Lower leg skin (tissue), 4 donors: ENCODE measurements at regions not wholly inside any gene's neighbourhood (a gene's known extent, or its start where the extent isn't known, plus 50 kb on each side); places are given as distances from the start of the nearest gene placed in this dataset.
"Not testable (repeated sequence)": the region's sequence is repeated elsewhere in the genome, so short reads cannot be mapped to it uniquely, and the experiment has no call there.

Experiments
- DNase-seq, 2 donors: peaks; one replicate each; pipeline ENCODE4 v3.0.0-alpha.2; 2019; ENCODE audit warnings: low spot score in 2 of 2
- H3K4me3 ChIP-seq: fragments of 200-600 bp; sonication (generic); 2 replicates; pipeline ENCODE4 v1.5.1; 2017; ENCODE audit warnings: mild to moderate bottlenecking, low read depth; ENCODE audit not compliant: poor library complexity, severe bottlenecking
- CTCF ChIP-seq, 3 donors: fragments of 450-650 bp; IDR thresholded peaks; one replicate each; pipeline ENCODE4 v1.5.1; 2016; ENCODE audit warnings: antibody characterized with exemption in 3 of 3, mild to moderate bottlenecking in 3 of 3, moderate library complexity in 2 of 3
- POLR2A ChIP-seq, 2 donors: fragments of 450-650 bp; IDR thresholded peaks; one replicate each; pipeline ENCODE4 v1.6.1; 2016 to 2017; ENCODE audit warnings: antibody characterized with exemption in 2 of 2, mild to moderate bottlenecking in 1 of 2, moderate library complexity in 1 of 2
- WGBS, 2 donors: methylation state at CpG; one replicate each; pipeline ENCODE4 v1.1.5; 2018; 5-methylcytosine and 5-hydroxymethylcytosine counted together
- intact Hi-C: fragments of 100-400 bp; cut with DNase I; formaldehyde crosslinking; loops from one replicate; pipeline ENCODE4 v1.15.0; 2023; ENCODE audit warnings: low total_unique reads

DNA sequence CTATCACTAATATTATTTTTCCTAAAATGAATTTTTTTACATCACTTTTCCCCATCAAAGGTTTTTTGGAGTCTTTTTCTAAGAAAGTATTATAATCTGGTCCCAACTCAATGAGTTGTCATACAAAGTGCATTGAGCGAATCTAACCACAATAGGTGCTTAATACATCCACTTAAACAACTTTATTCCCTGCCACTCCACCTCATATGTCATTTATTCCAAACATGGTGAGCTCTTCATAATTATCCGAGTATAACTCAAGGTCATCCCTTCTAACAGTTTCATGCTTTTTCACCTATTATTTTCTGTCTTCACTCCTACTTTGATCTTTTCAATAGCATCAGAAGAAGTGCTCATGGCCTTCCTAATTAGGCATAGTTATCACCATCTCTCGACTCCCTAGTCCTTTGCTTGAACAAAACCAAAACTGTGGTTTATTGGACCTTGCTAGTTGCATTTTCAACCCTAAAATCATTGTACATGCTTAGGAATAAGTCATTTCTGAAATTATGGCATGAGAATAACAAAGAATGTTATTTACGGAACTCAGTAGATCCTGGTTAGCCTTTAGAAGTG is 754.7 kb upstream of the CTNND2 start:
- TF ChIP-seq POLR2A (IDR thresholded peaks at IDR 0.05) (no peak), CTCF (IDR thresholded peaks at IDR 0.05) (no peak)
- H3K4me3 ChIP-seq = no peak overlapping the region
- 83% methylated on average over 4 of the region's 4 CpGs for WGBS, 2 donors
- no peak for DNase-seq
- intact Hi-C loops = no loop called here

DNA sequence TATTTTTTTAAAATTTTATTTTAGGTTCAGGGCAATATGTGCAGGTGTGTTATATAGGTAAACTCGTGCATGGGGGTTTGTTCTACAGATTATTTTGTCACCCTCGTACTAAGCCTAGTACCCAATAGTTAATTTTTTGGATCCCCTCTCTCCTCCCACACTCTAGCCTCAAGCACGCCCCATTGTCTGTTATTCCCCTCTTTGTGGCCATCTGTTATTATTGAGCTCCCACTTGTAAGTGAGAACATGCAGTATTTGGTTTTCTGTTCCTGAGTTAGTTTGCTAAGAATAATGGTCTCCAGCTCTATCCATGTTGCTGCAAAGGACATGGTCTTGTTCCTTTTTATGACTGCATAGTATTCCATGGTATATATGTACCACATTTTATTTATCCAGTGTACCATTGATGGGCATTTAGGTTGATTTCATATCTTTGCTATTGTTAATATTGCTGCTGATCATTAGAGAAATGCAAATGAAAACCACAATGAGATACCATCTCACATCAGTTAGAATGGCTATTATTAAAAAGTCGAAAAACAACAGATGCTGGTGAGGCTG is 753.7 kb upstream of the CTNND2 start:
- 69 to 71% methylated on average over 4 of the region's 4 CpGs for WGBS, 2 donors
- intact Hi-C loops, H3K4me3 ChIP-seq, DNase-seq: not testable (repeated sequence)

DNA sequence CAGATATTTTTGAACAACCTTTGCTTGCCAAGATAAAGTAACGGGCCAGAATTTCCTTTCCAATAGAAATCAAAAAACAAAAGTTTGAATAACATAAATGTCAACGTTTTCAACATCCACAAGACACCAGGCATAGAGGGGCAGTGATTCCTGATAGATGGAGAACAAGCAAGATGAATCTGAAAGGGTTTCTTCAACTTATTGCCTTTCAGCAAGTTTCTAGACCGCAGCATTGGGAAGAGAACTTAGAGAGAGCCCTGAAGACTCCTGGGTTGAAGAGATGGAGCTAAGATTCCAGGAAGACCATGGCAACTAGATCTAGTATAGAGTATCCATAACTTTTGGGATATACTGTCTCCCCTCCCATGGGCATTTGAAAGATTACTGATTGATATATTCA is 751.4 kb upstream of the CTNND2 start:
- H3K4me3 ChIP-seq = no peak overlapping the region
- intact Hi-C loops = no loop called here
- no peak for DNase-seq
- WGBS, 2 donors = 69 to 73% methylated on average over 3 of the region's 3 CpGs
- no peak for TF ChIP-seq POLR2A (IDR thresholded peaks at IDR 0.05)
- TF ChIP-seq CTCF (IDR thresholded peaks at IDR 0.05) = no peak

DNA sequence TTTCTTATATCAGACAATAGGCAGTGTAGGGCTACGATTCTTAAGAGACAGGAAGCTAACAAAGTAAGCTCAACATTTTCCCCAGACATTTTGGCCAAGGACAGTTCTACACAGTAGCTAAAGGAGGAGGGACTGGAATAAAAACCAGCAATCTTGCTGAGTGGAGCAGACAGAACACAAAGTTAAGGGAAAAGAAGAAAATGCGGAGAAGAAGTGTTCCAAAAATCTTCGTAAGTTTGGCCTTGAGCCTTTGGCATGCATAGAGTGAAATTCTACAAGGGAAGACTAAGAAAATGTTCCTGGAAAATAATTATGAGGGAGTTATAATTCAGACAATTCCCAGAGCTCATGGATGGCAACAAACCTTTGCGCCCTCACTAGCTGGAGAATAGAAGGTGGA is 748.0 kb upstream of the CTNND2 start:
- DNase-seq = no peak
- 75 to 80% methylated on average over 4 of the region's 4 CpGs for WGBS, 2 donors
- TF ChIP-seq CTCF (IDR thresholded peaks at IDR 0.05) (no peak), POLR2A (IDR thresholded peaks at IDR 0.05) (no peak)
- intact Hi-C loops = no loop called here
- H3K4me3 ChIP-seq = no peak overlapping the region

- TF ChIP-seq CTCF (IDR thresholded peaks at IDR 0.05) = no peak
- TF ChIP-seq POLR2A (IDR thresholded peaks at IDR 0.05) = no peak
- WGBS, 2 donors = 50 to 77% methylated on average over 1 of the region's 1 CpG
- intact Hi-C loops = no loop called here
- no peak overlapping the region for H3K4me3 ChIP-seq
- no peak for DNase-seq
These were observed 744.3 kb upstream of the CTNND2 start for GRCh38 chr5:12648558-12648957.

DNA sequence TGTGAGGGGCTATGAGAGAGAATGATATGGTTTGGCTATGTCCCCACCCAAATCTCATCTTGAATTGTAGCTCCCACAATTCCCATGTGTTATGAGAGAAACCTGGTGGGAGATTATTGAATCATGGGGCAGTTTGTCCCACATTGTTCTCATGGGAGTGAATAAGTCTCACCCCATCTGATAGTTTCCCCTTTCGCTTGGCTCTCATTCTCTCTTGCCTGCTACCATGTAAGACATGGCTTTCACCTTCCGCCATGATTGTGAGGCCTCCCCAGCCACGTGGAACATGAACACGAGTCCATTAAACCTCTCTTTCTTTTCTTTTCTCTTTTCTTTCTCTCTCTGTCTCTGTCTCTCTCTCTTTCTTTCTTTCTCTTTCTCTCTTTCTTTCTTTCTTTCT is 743.4 kb upstream of the CTNND2 start:
- WGBS, 2 donors = 61 to 85% methylated on average over 4 of the region's 4 CpGs
- intact Hi-C loops = no loop called here

More for the DNA sequence above, 743.4 kb upstream of the CTNND2 start:
- no peak for DNase-seq
- H3K4me3 ChIP-seq = no peak overlapping the region
- TF ChIP-seq CTCF (IDR thresholded peaks at IDR 0.05) (no peak), POLR2A (IDR thresholded peaks at IDR 0.05) (no peak)
